GM12878 (cell line): ENCODE measurements at regions not wholly inside any gene's neighbourhood (a gene's known extent, or its start where the extent isn't known, plus 50 kb on each side); places are given as distances from the start of the nearest gene placed in this dataset.

Experiments
- ATAC-seq: fragments of 200-7000 bp; cut with Tn5 transposase; 3 replicates; pipeline ENCODE4 v1.9.1; 2020; ENCODE audit warnings: mild to moderate bottlenecking, moderate library complexity
- BruUV-seq: library from RNA; stranded (reverse); fragments of 400-500 nt; replicated peaks from 2 replicates; lab custom pipeline; 2021; lab: Mats Ljungman, UMichigan
- CTCF ChIA-PET: fragments of 300-600 bp; sonication (Branson Sonifier 250); formaldehyde crosslinking; extraction: SDS; loops from one replicate; lab custom pipeline; 2021; ENCODE audit warnings: inconsistent platforms; lab: Yijun Ruan, JAX
- POLR2A ChIA-PET: fragments of 350-600 bp; formaldehyde crosslinking; extraction: SDS; loops from one replicate; lab custom pipeline; 2021; ENCODE audit warnings: inconsistent platforms; lab: Charles Lee
- RAD21 ChIA-PET: fragments of 300-600 bp; sonication (Branson Sonifier 250); formaldehyde crosslinking; loops from one replicate; lab custom pipeline; 2023; ENCODE audit warnings: antibody characterized with exemption; ENCODE audit not compliant: unreplicated experiment; lab: Charles Lee
- SMC1A ChIA-PET: fragments of 300-600 bp; sonication (Branson Sonifier 250); formaldehyde crosslinking; loops from one replicate; lab custom pipeline; 2023; ENCODE audit not compliant: unreplicated experiment, uncharacterized antibody; lab: Charles Lee
- DNase-seq: peaks from one replicate; pipeline ENCODE4 v3.0.0-alpha.2; 2011; ENCODE audit warnings: low read depth, low spot score
- FAIRE-seq: peaks from 3 replicates; lab custom pipeline; 2011; peaks lifted over from hg19 to GRCh38; lab: Jason Lieb, UNC
- H2AFZ ChIP-seq: 2 replicates; pipeline ENCODE4 v1.6.0; 2011; ENCODE audit warnings: low read depth, low read length, control low read depth; ENCODE audit not compliant: control insufficient read depth
- H3K27ac ChIP-seq: 2 replicates; pipeline ENCODE4 v1.5.1; 2011; ENCODE audit warnings: control low read depth; ENCODE audit not compliant: control insufficient read depth, insufficient read depth
- H3K27me3 ChIP-seq, 2 experiments: replicated peaks in 1 of 2; 2 replicates each; pipeline versions ENCODE4 v1.6.0 to v1.6.1; 2011; ENCODE audit warnings: low read length in 1 of 2; ENCODE audit not compliant: control insufficient read depth in 2 of 2, insufficient read depth in 2 of 2
- H3K36me3 ChIP-seq, 2 experiments: 2 replicates each; pipeline ENCODE4 v1.5.1; 2011; ENCODE audit warnings: low read length in 1 of 2; ENCODE audit not compliant: control insufficient read depth in 2 of 2, insufficient read depth in 2 of 2
- H3K4me1 ChIP-seq: 2 replicates; pipeline ENCODE4 v1.6.1; 2011; ENCODE audit warnings: mild to moderate bottlenecking, low read length, moderate library complexity, mixed read lengths; ENCODE audit not compliant: control insufficient read depth, insufficient read depth
- H3K4me2 ChIP-seq: 2 replicates; pipeline ENCODE4 v1.6.0; 2011; ENCODE audit warnings: control low read depth; ENCODE audit not compliant: control insufficient read depth, insufficient read depth
- H3K4me3 ChIP-seq: fragments of 200-600 bp; sonication (generic); 2 replicates; pipeline ENCODE4 v1.5.1; 2016
- H3K79me2 ChIP-seq: 2 replicates; pipeline ENCODE4 v1.6.0; 2011; ENCODE audit warnings: low read length; ENCODE audit not compliant: control insufficient read depth, insufficient read depth
- H3K9ac ChIP-seq: 2 replicates; pipeline ENCODE4 v1.8.0; 2011; ENCODE audit warnings: low read length, control low read depth, mixed read lengths; ENCODE audit not compliant: control insufficient read depth, insufficient read depth
- H3K9me3 ChIP-seq: replicated peaks from 3 replicates; pipeline ENCODE4 v1.5.1; 2011; ENCODE audit warnings: mild to moderate bottlenecking, low read length; ENCODE audit not compliant: control insufficient read depth, insufficient read depth
- H4K20me1 ChIP-seq: 2 replicates; pipeline ENCODE4 v1.6.0; 2011; ENCODE audit not compliant: control insufficient read depth, insufficient read depth
- BHLHE40 ChIP-seq, 2 experiments: fragments of 450-650 bp in 1 of 2; IDR thresholded peaks; 2 replicates each; pipeline ENCODE4 v1.6.1; 2011 to 2017; ENCODE audit warnings: low read depth in 2 of 2, borderline replicate concordance in 1 of 2, improper control_type of control experiment in 1 of 2, low read length in 1 of 2, mild to moderate bottlenecking in 1 of 2
- CEBPB ChIP-seq, 2 experiments: fragments of 150-350 bp in 1 of 2; IDR thresholded peaks; 2 replicates each; pipeline ENCODE4 v1.6.1; 2012 to 2014; ENCODE audit warnings: low read depth in 2 of 2, low read length in 2 of 2, borderline replicate concordance in 1 of 2, inconsistent platforms in 1 of 2
- GABPA ChIP-seq: IDR thresholded peaks from 2 replicates; pipeline ENCODE4 v1.6.1; 2014; ENCODE audit warnings: antibody characterized with exemption, low read depth, mild to moderate bottlenecking, inconsistent platforms
- KDM1A ChIP-seq: fragments of 200-600 bp; sonication (generic); IDR thresholded peaks from 2 replicates; pipeline ENCODE4 v1.6.1; 2016; ENCODE audit warnings: borderline replicate concordance
- PAX8 ChIP-seq: fragments of 450-650 bp; IDR thresholded peaks from 2 replicates; pipeline ENCODE4 v1.6.1; 2017; ENCODE audit warnings: mild to moderate bottlenecking, moderate library complexity
- SP1 ChIP-seq: IDR thresholded peaks from one replicate; pipeline ENCODE4 v1.6.1; 2011; ENCODE audit warnings: low read depth, low read length
- WGBS: methylation state at CpG from one replicate; pipeline ENCODE4 v1.1.6; 2016; ENCODE audit warnings: low lambda C conversion rate; ENCODE audit not compliant: insufficient replicate concordance, insufficient coverage; ENCODE audit errors: missing lambda C conversion rate; 5-methylcytosine and 5-hydroxymethylcytosine counted together
- in situ Hi-C: fragments of 300-500 bp; cut with MboI; formaldehyde crosslinking; loops from 9 replicates; pipeline ENCODE4 v1.14.3; 2018; ENCODE audit warnings: mixed read lengths
- intact Hi-C: fragments of 100-400 bp; cut with micrococcal nuclease; formaldehyde crosslinking; loops from one replicate; pipeline ENCODE4 v1.14.2; 2022; ENCODE audit not compliant: unreplicated experiment
- TF ChIP-seq, protein P1 (sequence below): fragments of 450-650 bp; IDR thresholded peaks from 2 replicates; pipeline ENCODE4 v1.6.1; 2017; ENCODE audit warnings: mild to moderate bottlenecking, low read depth, inconsistent platforms; ENCODE audit not compliant: poor library complexity, severe bottlenecking
- TF ChIP-seq, protein P2 (sequence below): IDR thresholded peaks from 2 replicates; pipeline ENCODE4 v1.6.1; 2012; ENCODE audit warnings: low read depth, low read length, improper control_type of control experiment

DNA sequence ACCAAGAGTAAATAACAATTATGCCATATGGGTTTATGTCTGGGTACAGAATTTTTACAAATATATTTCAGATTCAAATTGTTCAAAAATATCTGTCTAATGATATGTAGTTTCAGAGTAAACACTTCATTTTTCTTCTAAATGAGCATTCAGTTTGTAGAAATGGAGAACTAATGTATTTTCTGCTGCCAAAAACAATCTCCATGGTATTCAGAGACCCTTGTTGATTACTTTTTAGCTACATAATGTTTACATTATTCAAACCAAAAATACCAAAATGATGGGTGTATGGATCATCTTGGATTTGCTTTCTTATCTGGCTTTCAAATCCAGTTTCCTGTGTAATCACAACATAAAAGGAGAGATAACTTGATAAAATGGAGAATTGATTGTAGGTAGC lies 576.0 kb upstream of the CDH4 start (continued):
- TF ChIP-seq, protein P1, sequence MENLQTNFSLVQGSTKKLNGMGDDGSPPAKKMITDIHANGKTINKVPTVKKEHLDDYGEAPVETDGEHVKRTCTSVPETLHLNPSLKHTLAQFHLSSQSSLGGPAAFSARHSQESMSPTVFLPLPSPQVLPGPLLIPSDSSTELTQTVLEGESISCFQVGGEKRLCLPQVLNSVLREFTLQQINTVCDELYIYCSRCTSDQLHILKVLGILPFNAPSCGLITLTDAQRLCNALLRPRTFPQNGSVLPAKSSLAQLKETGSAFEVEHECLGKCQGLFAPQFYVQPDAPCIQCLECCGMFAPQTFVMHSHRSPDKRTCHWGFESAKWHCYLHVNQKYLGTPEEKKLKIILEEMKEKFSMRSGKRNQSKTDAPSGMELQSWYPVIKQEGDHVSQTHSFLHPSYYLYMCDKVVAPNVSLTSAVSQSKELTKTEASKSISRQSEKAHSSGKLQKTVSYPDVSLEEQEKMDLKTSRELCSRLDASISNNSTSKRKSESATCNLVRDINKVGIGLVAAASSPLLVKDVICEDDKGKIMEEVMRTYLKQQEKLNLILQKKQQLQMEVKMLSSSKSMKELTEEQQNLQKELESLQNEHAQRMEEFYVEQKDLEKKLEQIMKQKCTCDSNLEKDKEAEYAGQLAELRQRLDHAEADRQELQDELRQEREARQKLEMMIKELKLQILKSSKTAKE, result no peak

DNA sequence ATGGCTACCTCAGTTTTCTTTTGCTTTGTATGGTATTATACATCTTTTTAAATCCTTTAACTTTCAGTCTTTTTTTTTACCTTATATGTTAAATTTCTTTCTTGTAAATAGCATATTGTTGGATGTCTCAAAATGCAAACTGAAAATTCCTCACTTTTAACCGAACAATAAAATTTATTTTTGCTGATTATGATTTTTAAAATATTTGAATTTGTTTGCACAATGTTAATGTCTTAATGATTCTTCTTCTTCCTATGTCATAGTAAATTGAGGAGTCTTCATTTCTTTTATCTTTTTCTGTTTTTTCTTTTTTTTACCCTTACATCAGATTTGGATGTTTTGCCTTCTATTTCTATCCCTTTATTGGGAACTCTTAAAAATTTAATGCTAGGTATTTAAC lies 574.2 kb upstream of the CDH4 start:
- ChIA-PET CTCF (no interaction called here), POLR2A (no interaction called here), RAD21 (no interaction called here), SMC1A (no interaction called here)
- 4% methylated on average over 1 of the region's 1 CpG for WGBS
- H3K36me3 ChIP-seq, result no peaks in the 10 kb centered on the region
- no peak for ATAC-seq
- no peaks in the 10 kb centered on the region for H3K79me2 ChIP-seq
- intact Hi-C loops, result no loop called here
- no peak for DNase-seq
- no peak for FAIRE-seq
- in situ Hi-C loops, result no loop called here
- no TSS peak for BruUV-seq
- H4K20me1 ChIP-seq, result no peaks in the 10 kb centered on the region
- TF ChIP-seq BHLHE40 (IDR thresholded peaks at IDR 0.05; ENCODE audit: borderline replicate concordance in 1 of 2, low read depth in 2 of 2, low read length in 1 of 2) (no peak), KDM1A (no peak), SP1 (no peak), GABPA (no peak), PAX8 (no peak), CEBPB (IDR thresholded peaks at IDR 0.05; ENCODE audit: borderline replicate concordance in 1 of 2, low read depth in 2 of 2, low read length in 2 of 2) (no peak)
- TF ChIP-seq, protein P1, result no peak
- TF ChIP-seq, protein P2, sequence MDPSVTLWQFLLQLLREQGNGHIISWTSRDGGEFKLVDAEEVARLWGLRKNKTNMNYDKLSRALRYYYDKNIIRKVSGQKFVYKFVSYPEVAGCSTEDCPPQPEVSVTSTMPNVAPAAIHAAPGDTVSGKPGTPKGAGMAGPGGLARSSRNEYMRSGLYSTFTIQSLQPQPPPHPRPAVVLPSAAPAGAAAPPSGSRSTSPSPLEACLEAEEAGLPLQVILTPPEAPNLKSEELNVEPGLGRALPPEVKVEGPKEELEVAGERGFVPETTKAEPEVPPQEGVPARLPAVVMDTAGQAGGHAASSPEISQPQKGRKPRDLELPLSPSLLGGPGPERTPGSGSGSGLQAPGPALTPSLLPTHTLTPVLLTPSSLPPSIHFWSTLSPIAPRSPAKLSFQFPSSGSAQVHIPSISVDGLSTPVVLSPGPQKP, result no peak
- no peaks in the 10 kb centered on the region for H3K4me1 ChIP-seq
- no peak overlapping the region for H3K4me2 ChIP-seq
- no peak overlapping the region for H3K9ac ChIP-seq
- no peak overlapping the region for H3K4me3 ChIP-seq
- no peak overlapping the region for H3K27ac ChIP-seq
- no peaks in the 10 kb centered on the region for H3K27me3 ChIP-seq
- no peaks in the 10 kb centered on the region; the same call in 2 of the 3 replicates for H3K9me3 ChIP-seq
- no peak overlapping the region for H2AFZ ChIP-seq
